K562 (cell line): ENCODE measurements at regions not wholly inside any gene's neighbourhood (a gene's known extent, or its start where the extent isn't known, plus 50 kb on each side); places are given as distances from the start of the nearest gene placed in this dataset.

Source experiments
- ATAC-seq: fragments of 200-7000 bp; cut with Tn5 transposase; 3 replicates; pipeline ENCODE4 v1.9.1; 2020; ENCODE audit warnings: moderate library complexity
- BruUV-seq: library from RNA; stranded (reverse); fragments of 400-500 nt; replicated peaks from 2 replicates; lab custom pipeline; 2021; lab: Mats Ljungman, UMichigan
- CTCF ChIA-PET: fragments of 300-600 bp; formaldehyde crosslinking; extraction: SDS; loops from one replicate; lab custom pipeline; 2021; ENCODE audit warnings: low intra/inter-chr PET ratio; lab: Yijun Ruan, JAX
- POLR2A ChIA-PET: fragments of 300-600, 350-650 bp; sonication (Branson Sonifier 250); formaldehyde crosslinking; extraction: SDS; loops from one replicate; lab custom pipeline; 2021; ENCODE audit warnings: antibody characterized with exemption, inconsistent platforms; lab: Yijun Ruan, JAX
- DNase-seq, 4 experiments: peaks; one replicate each; pipeline versions ENCODE4 v3.0.0 to v3.0.0-alpha.2; 2011 to 2018; ENCODE audit warnings: low spot score in 3 of 4, mixed read lengths in 3 of 4; ENCODE audit errors: extremely low read depth in 1 of 4
- FAIRE-seq: peaks from 2 replicates; lab custom pipeline; 2011; peaks lifted over from hg19 to GRCh38; lab: Jason Lieb, UNC
- H2AFZ ChIP-seq: 2 replicates; pipeline ENCODE4 v1.6.0; 2011; ENCODE audit warnings: low read depth, low read length, control low read depth, inconsistent platforms
- H3K27ac ChIP-seq: fragments of 200-600 bp; 3 replicates; pipeline ENCODE4 v1.8.0; 2011; ENCODE audit warnings: low read depth, mild to moderate bottlenecking, control low read depth, inconsistent platforms, low read length, moderate library complexity, mixed read lengths; ENCODE audit errors: extremely low read depth
- H3K27me3 ChIP-seq, 2 experiments: fragments of 300-600 bp in 1 of 2; 2 replicates in 1 of 2; 3 replicates in 1 of 2; pipeline versions ENCODE4 v1.6.0 to v1.8.0; 2011; ENCODE audit warnings: inconsistent platforms in 2 of 2, low read length in 2 of 2, mild to moderate bottlenecking in 1 of 2, mixed read lengths in 1 of 2, moderate library complexity in 1 of 2; ENCODE audit not compliant: control insufficient read depth in 2 of 2, insufficient read depth in 2 of 2
- H3K36me3 ChIP-seq: fragments of 300-600 bp; 3 replicates; pipeline ENCODE4 v1.8.0; 2011; ENCODE audit warnings: mild to moderate bottlenecking, low read length, inconsistent platforms; ENCODE audit not compliant: control insufficient read depth, insufficient read depth
- H3K4me1 ChIP-seq, 2 experiments: fragments of 200-600 bp in 1 of 2; replicated peaks in 1 of 2; 2 replicates in 1 of 2; 3 replicates in 1 of 2; pipeline versions ENCODE4 v1.5.1 to v1.8.0; 2011; ENCODE audit warnings: inconsistent platforms in 2 of 2, low read length in 2 of 2, mild to moderate bottlenecking in 1 of 2, mixed read lengths in 1 of 2, moderate library complexity in 1 of 2; ENCODE audit not compliant: control insufficient read depth in 2 of 2, insufficient read depth in 2 of 2
- H3K4me2 ChIP-seq: 2 replicates; pipeline ENCODE4 v1.6.1; 2011; ENCODE audit warnings: low read length, control low read depth, inconsistent platforms, mixed read lengths; ENCODE audit not compliant: insufficient read depth
- H3K4me3 ChIP-seq: fragments of 200-600 bp; sonication (generic), shearing (Covaris generic); 2 replicates; pipeline ENCODE4 v1.5.1; 2016; ENCODE audit warnings: control low read depth, inconsistent platforms
- H3K79me2 ChIP-seq: fragments of 200-600 bp; 3 replicates; pipeline ENCODE4 v1.8.0; 2011; ENCODE audit warnings: low read length, inconsistent platforms; ENCODE audit not compliant: control insufficient read depth, insufficient read depth
- H3K9ac ChIP-seq, 2 experiments: 2 replicates each; pipeline versions ENCODE4 v1.6.0 to v1.6.1; 2011; ENCODE audit warnings: low read depth in 2 of 2, low read length in 2 of 2, control low read depth in 1 of 2, inconsistent platforms in 1 of 2, mild to moderate bottlenecking in 1 of 2, mixed read lengths in 1 of 2; ENCODE audit not compliant: insufficient read depth in 1 of 2
- H3K9me1 ChIP-seq: one replicate; pipeline ENCODE4 v1.6.0; 2011; ENCODE audit warnings: inconsistent platforms, mild to moderate bottlenecking, low read length, moderate library complexity; ENCODE audit not compliant: control insufficient read depth, insufficient read depth
- H3K9me3 ChIP-seq: replicated peaks from 2 replicates; pipeline ENCODE4 v1.5.1; 2011; ENCODE audit warnings: low read depth, low read length, inconsistent platforms; ENCODE audit not compliant: control insufficient read depth, insufficient read depth
- H4K20me1 ChIP-seq: replicated peaks from 2 replicates; pipeline ENCODE4 v1.6.1; 2011; ENCODE audit warnings: low read length, inconsistent platforms, mixed read lengths; ENCODE audit not compliant: control insufficient read depth, insufficient read depth
- EP400 ChIP-seq: fragments of 450-650 bp; IDR thresholded peaks from 2 replicates; pipeline ENCODE4 v1.6.1; 2017; ENCODE audit warnings: antibody characterized with exemption, mild to moderate bottlenecking, moderate library complexity
- RNF2 ChIP-seq: sonication (generic); IDR thresholded peaks from 2 replicates; pipeline ENCODE4 v1.6.1; 2016
- TCF3 ChIP-seq: sonication (generic); formaldehyde crosslinking; IDR thresholded peaks from 2 replicates; pipeline ENCODE4 v1.4.0; 2020; ENCODE audit warnings: mild to moderate bottlenecking, missing genetic modification reagents
- ZBTB7A ChIP-seq: IDR thresholded peaks from 2 replicates; pipeline ENCODE4 v1.6.1; 2011; ENCODE audit warnings: low read depth, mild to moderate bottlenecking, low read length, moderate library complexity, borderline replicate concordance; ENCODE audit not compliant: control insufficient read depth
- ZNF511 ChIP-seq: sonication (generic); formaldehyde crosslinking; IDR thresholded peaks from 2 replicates; pipeline ENCODE4 v1.8.0; 2022; ENCODE audit warnings: mild to moderate bottlenecking, missing genetic modification reagents
- WGBS: fragments of 100-300 bp; shearing (Covaris generic); methylation state at CpG from one replicate; pipeline ENCODE4 v1.1.6; 2016; ENCODE audit warnings: low coverage, mixed read lengths; ENCODE audit not compliant: insufficient coverage; ENCODE audit errors: missing lambda C conversion rate; 5-methylcytosine and 5-hydroxymethylcytosine counted together
- in situ Hi-C: fragments of 300-500 bp; cut with MboI; formaldehyde crosslinking; loops from 4 replicates; pipeline ENCODE4 v1.15.0; 2018; ENCODE audit warnings: inconsistent platforms, mixed read lengths
- intact Hi-C: fragments of 100-400 bp; cut with micrococcal nuclease; formaldehyde crosslinking; loops from 2 replicates; pipeline ENCODE4 v1.14.2; 2022

GRCh38 chr4:45370408-45370807 is 644.1 kb upstream of the GNPDA2 start (continued):
- TF ChIP-seq ZBTB7A = no peak
- no peak for TF ChIP-seq ZNF511 (CRISPR knock-in tag)
- TF ChIP-seq TCF3 (CRISPR knock-in tag) = no peak
- TF ChIP-seq, all 486 proteins: peak for 0

DNA sequence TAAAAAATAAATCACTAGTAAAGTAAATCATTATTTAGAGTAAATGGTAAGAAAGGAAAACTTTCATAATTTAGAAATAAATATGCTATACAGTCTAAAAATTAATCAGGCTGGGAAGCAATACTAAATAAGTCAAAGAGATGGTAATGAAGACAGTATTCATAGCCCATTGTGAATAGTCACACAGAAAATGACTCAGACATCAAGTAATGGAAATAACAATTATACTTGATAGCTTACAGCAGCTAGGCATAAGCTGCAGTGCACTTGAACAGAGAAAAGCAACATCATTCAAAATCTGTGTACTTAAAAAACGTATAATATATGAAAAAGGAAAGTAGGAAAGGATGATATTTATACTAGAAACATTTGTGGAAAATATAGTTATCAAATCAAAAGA is 642.5 kb upstream of the GNPDA2 start:
- H3K9me3 ChIP-seq = no peaks in the 10 kb centered on the region
- CTCF ChIA-PET = no interaction called here
- WGBS = 0% methylated on average over 1 of the region's 1 CpG
- in situ Hi-C loops = no loop called here
- DNase-seq = no peak
- no TSS peak for BruUV-seq
- no peaks in the 10 kb centered on the region for H3K4me1 ChIP-seq
- FAIRE-seq = no peak
- no peaks in the 10 kb centered on the region for H3K79me2 ChIP-seq
- no peaks in the 10 kb centered on the region for H4K20me1 ChIP-seq
- H3K9me1 ChIP-seq = no peaks in the 10 kb centered on the region
- POLR2A ChIA-PET = no interaction called here
- H3K36me3 ChIP-seq = no peaks in the 10 kb centered on the region
- H3K9ac ChIP-seq = no peak overlapping the region
- no peak overlapping the region for H3K4me2 ChIP-seq
- ATAC-seq = no peak
- no peaks in the 10 kb centered on the region for H3K27me3 ChIP-seq
- no peak for TF ChIP-seq EP400
- TF ChIP-seq RNF2 = no peak
- TF ChIP-seq, all 486 proteins: peak for 0
- H3K4me3 ChIP-seq = no peak overlapping the region
- H3K27ac ChIP-seq = no peak overlapping the region
- no peak overlapping the region for H2AFZ ChIP-seq
- intact Hi-C loops = no loop called here
